PC-9 (cell line): ENCODE measurements at regions not wholly inside any gene's neighbourhood (a gene's known extent, or its start where the extent isn't known, plus 50 kb on each side); places are given as distances from the start of the nearest gene placed in this dataset.

Experiments
- BruUV-seq: library from RNA; stranded (reverse); fragments of 400-500 nt; replicated peaks from 2 replicates; lab custom pipeline; 2021; lab: Mats Ljungman, UMichigan
- CTCF ChIA-PET: fragments of 300-600 bp; sonication (Branson Sonifier 250); formaldehyde crosslinking; loops from one replicate; lab custom pipeline; 2022; ENCODE audit warnings: antibody characterized with exemption; lab: Charles Lee
- POLR2A ChIA-PET: fragments of 300-600 bp; sonication (Branson Sonifier 250); formaldehyde crosslinking; loops from one replicate; lab custom pipeline; 2022; ENCODE audit warnings: antibody characterized with exemption; ENCODE audit not compliant: unreplicated experiment; lab: Charles Lee
- DNase-seq, 2 experiments: peaks; one replicate each; pipeline versions ENCODE4 v3.0.0 to v3.0.0-alpha.2; 2015 to 2022; ENCODE audit warnings: mixed read lengths in 1 of 2
- H2AFZ ChIP-seq: fragments of 200-600 bp; sonication (generic); 2 replicates; pipeline ENCODE4 v1.8.1; 2017; ENCODE audit warnings: antibody characterized with exemption
- H3F3A ChIP-seq: fragments of 200-600 bp; sonication (generic); 2 replicates; pipeline ENCODE4 v1.8.1; 2017; ENCODE audit warnings: antibody characterized with exemption, mild to moderate bottlenecking, low read depth; ENCODE audit not compliant: insufficient read depth
- H3K27ac ChIP-seq: fragments of 200-600 bp; sonication (generic); 2 replicates; pipeline ENCODE4 v1.6.1; 2016; ENCODE audit warnings: mixed run types
- H3K27me3 ChIP-seq: fragments of 200-600 bp; sonication (generic); 2 replicates; pipeline ENCODE4 v1.6.1; 2016; ENCODE audit warnings: low read depth, mixed run types; ENCODE audit not compliant: insufficient read depth
- H3K36me3 ChIP-seq: fragments of 200-600 bp; sonication (generic); 2 replicates; pipeline ENCODE4 v1.6.1; 2016; ENCODE audit warnings: low read depth, mixed run types
- H3K4me1 ChIP-seq: fragments of 200-600 bp; sonication (generic); replicated peaks from 2 replicates; pipeline ENCODE4 v1.6.1; 2016; ENCODE audit warnings: mixed run types; ENCODE audit not compliant: insufficient read depth
- H3K4me2 ChIP-seq: fragments of 200-600 bp; sonication (generic); 2 replicates; pipeline ENCODE4 v1.6.1; 2017; ENCODE audit warnings: mixed run types
- H3K4me3 ChIP-seq: fragments of 200-600 bp; sonication (generic); 2 replicates; pipeline ENCODE4 v1.6.1; 2016; ENCODE audit warnings: mixed run types
- H3K79me2 ChIP-seq: fragments of 200-600 bp; sonication (generic); 2 replicates; pipeline ENCODE4 v1.6.1; 2017; ENCODE audit warnings: low read depth, mixed run types
- H3K9me2 ChIP-seq: fragments of 200-600 bp; sonication (generic); 2 replicates; pipeline ENCODE4 v1.8.1; 2017; ENCODE audit warnings: mild to moderate bottlenecking; ENCODE audit not compliant: insufficient read depth
- H3K9me3 ChIP-seq: fragments of 200-600 bp; sonication (generic); 2 replicates; pipeline ENCODE4 v1.8.1; 2016; ENCODE audit warnings: low read depth; ENCODE audit not compliant: insufficient read depth
- H4K20me1 ChIP-seq: fragments of 200-600 bp; sonication (generic); 2 replicates; pipeline ENCODE4 v1.8.1; 2017; ENCODE audit not compliant: insufficient read depth
- CTCF ChIP-seq: fragments of 200-600 bp; sonication (generic); conservative IDR thresholded peaks from 2 replicates; pipeline ENCODE4 v1.6.1; 2017; ENCODE audit warnings: mixed run types, antibody characterized with exemption, mild to moderate bottlenecking, moderate library complexity
- EZH2 ChIP-seq: fragments of 200-600 bp; sonication (generic); IDR thresholded peaks from 2 replicates; pipeline ENCODE4 v1.8.0; 2017; ENCODE audit warnings: antibody characterized with exemption, low read depth
- intact Hi-C: fragments of 100-400 bp; cut with micrococcal nuclease; formaldehyde crosslinking; loops from one replicate; pipeline ENCODE4 v1.10.0; 2022; ENCODE audit not compliant: unreplicated experiment

DNA sequence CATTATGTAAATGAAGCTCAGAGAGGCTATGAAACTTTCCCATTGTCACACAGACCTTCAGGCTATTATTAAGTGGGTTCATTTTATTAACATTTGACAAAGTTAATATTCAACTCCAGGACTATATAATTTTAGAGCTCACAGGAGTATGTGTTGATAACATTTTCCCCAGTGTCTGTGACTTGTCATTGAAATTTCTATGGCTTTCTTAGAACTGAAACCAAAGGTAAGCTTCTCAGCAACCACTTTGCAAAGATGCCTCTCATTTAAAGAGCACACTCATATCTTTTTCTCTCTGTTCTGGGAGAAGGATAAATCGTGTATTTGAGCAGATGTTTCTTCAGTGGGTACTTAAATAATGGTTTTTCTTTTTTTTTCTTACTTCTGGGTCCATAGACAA is 61.8 kb upstream of the LHCGR start:
- Histone ChIP-seq H2AFZ (no peak overlapping the region), H3K4me3 (no peak overlapping the region), H3K79me2 (no peaks in the 10 kb centered on the region), H3K27me3 (0 out of 2 replicates have a peak, but pooled peaks cover 17% of the 10 kb centered on the region), H3K4me1 (no peaks in the 10 kb centered on the region), H3K36me3 (no peaks in the 10 kb centered on the region), H3K4me2 (no peak overlapping the region), H3K27ac (no peak overlapping the region), H3F3A (no peaks in the 10 kb centered on the region), H3K9me2 (no peaks in the 10 kb centered on the region), H4K20me1 (no peaks in the 10 kb centered on the region), H3K9me3 (no peaks in the 10 kb centered on the region)
- DNase-seq = no peak
- TF ChIP-seq CTCF (no peak), EZH2 (no peak)
- no TSS peak for BruUV-seq
- POLR2A ChIA-PET = no interaction called here
- intact Hi-C loops = no loop called here
- CTCF ChIA-PET = no interaction called here

DNA sequence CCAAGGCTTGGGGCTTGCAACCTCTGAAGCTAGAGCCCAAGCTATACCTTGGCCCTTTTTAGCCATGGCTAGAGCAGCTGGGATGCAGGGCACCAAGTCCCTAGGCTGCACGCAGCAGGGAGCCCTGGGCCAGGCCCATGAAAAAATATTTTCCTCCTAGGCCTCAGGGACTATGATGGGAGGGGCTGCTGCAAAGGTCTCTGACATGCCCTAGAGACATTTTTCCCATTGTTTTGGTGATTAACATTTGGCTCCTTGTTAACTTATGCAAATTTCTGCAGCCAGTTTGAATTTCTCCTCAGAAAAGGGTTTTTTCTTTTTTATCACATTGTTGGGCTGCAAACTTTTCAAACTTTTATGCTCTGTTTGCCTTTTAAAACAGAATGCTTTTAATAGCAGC is 56.9 kb upstream of the LHCGR start:
- no peak for TF ChIP-seq EZH2
- TF ChIP-seq CTCF = no peak
- CTCF ChIA-PET = no interaction called here
- no peaks in the 10 kb centered on the region for H3K79me2 ChIP-seq
- H3K9me3 ChIP-seq = no peaks in the 10 kb centered on the region
- H3F3A ChIP-seq = no peaks in the 10 kb centered on the region
- DNase-seq = no peak
- peaks cover 7% of the 10 kb centered on the region; the same call in 1 of the 2 replicates for H3K27me3 ChIP-seq
- no peak overlapping the region for H3K4me2 ChIP-seq
- H2AFZ ChIP-seq = no peak overlapping the region
- no TSS peak for BruUV-seq
- H3K4me1 ChIP-seq = no peaks in the 10 kb centered on the region
- H3K27ac ChIP-seq = no peak overlapping the region
- intact Hi-C loops = loop anchor here (5.0 kb wide), 1 partner anchor 1440 kb away; no protein-coding TSS in a partner anchor
- no peaks in the 10 kb centered on the region for H4K20me1 ChIP-seq
- no peaks in the 10 kb centered on the region for H3K36me3 ChIP-seq
- H3K9me2 ChIP-seq = no peaks in the 10 kb centered on the region
- no peak overlapping the region for H3K4me3 ChIP-seq
- POLR2A ChIA-PET = no interaction called here

- Histone ChIP-seq H3F3A (no peaks in the 10 kb centered on the region), H3K27me3 (peaks cover 7% of the 10 kb centered on the region; the same call in 1 of the 2 replicates), H3K4me3 (no peak overlapping the region), H3K4me1 (no peaks in the 10 kb centered on the region), H3K4me2 (no peak overlapping the region), H3K27ac (no peak overlapping the region), H3K79me2 (no peaks in the 10 kb centered on the region), H4K20me1 (no peaks in the 10 kb centered on the region), H2AFZ (no peak overlapping the region), H3K9me3 (no peaks in the 10 kb centered on the region), H3K9me2 (no peaks in the 10 kb centered on the region), H3K36me3 (no peaks in the 10 kb centered on the region)
- POLR2A ChIA-PET = no interaction called here
- CTCF ChIA-PET = no interaction called here
- BruUV-seq = no TSS peak
- intact Hi-C loops = no loop called here
- no peak for DNase-seq
- TF ChIP-seq EZH2 (no peak), CTCF (no peak)
Measured at GRCh38 chr2:48808311-48808710, 52.8 kb upstream of the LHCGR start.
